Suprapubic skin (tissue), 4 donors: ENCODE measurements at regions not wholly inside any gene's neighbourhood (a gene's known extent, or its start where the extent isn't known, plus 50 kb on each side); places are given as distances from the start of the nearest gene placed in this dataset.

Source experiments
- CTCF ChIP-seq, 2 donors: fragments of 200-600 bp in 1 of 2; fragments of 450-650 bp in 1 of 2; sonication (generic) in 1 of 2; IDR thresholded peaks; one replicate each; pipeline ENCODE4 v1.5.1; 2016 to 2019; ENCODE audit warnings: antibody characterized with exemption in 2 of 2, mild to moderate bottlenecking in 1 of 2, moderate library complexity in 1 of 2
- EP300 ChIP-seq: sonication (generic); formaldehyde crosslinking; IDR thresholded peaks from one replicate; pipeline ENCODE4 v1.6.1; 2017; ENCODE audit warnings: antibody characterized with exemption
- POLR2A ChIP-seq, 2 donors: fragments of 450-650 bp; IDR thresholded peaks; one replicate each; pipeline ENCODE4 v1.6.1; 2017; ENCODE audit warnings: antibody characterized with exemption in 2 of 2, mild to moderate bottlenecking in 2 of 2, moderate library complexity in 2 of 2
- POLR2AphosphoS5 ChIP-seq, 3 donors: sonication (generic); formaldehyde crosslinking; IDR thresholded peaks; one replicate each; pipeline ENCODE4 v1.6.1; 2017; ENCODE audit warnings: antibody characterized with exemption in 3 of 3

- no peak for TF ChIP-seq CTCF (IDR thresholded peaks at IDR 0.05)
- TF ChIP-seq POLR2A (IDR thresholded peaks at IDR 0.05), result no peak
- no peak for TF ChIP-seq EP300
- no peak for TF ChIP-seq POLR2AphosphoS5 (IDR thresholded peaks at IDR 0.05)
Measured at GRCh38 chr4:32161392-32161791, 1441.2 kb downstream of the PCDH7 start.
